ENCODE measurements at regions not wholly inside any gene's neighbourhood (a gene's known extent, or its start where the extent isn't known, plus 50 kb on each side); places are given as distances from the start of the nearest gene placed in this dataset.

DNA sequence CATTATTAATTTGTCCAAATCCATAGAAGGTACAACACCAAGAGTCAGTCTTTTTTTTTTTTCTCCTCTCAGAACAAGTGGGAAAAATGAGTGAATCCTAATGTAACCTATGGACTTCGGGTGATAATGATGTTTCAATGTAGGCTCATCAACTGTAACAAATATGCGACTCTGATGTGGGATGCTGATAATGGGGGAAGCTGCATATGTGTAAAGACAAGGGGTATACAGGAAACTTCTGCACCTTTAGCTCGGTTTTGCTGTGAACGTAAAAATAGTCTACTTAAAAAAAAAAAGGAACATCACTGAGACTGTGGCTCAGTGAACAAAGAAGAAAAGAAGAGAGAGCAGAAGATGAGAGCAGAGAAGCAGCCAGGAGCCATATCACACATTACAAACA lies 78.3 kb upstream of the ARHGAP32 start:
- TF ChIP-seq, protein P1, sequence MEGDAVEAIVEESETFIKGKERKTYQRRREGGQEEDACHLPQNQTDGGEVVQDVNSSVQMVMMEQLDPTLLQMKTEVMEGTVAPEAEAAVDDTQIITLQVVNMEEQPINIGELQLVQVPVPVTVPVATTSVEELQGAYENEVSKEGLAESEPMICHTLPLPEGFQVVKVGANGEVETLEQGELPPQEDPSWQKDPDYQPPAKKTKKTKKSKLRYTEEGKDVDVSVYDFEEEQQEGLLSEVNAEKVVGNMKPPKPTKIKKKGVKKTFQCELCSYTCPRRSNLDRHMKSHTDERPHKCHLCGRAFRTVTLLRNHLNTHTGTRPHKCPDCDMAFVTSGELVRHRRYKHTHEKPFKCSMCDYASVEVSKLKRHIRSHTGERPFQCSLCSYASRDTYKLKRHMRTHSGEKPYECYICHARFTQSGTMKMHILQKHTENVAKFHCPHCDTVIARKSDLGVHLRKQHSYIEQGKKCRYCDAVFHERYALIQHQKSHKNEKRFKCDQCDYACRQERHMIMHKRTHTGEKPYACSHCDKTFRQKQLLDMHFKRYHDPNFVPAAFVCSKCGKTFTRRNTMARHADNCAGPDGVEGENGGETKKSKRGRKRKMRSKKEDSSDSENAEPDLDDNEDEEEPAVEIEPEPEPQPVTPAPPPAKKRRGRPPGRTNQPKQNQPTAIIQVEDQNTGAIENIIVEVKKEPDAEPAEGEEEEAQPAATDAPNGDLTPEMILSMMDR (IDR thresholded peaks at IDR 0.05): no peak
- TF ChIP-seq POLR2A (IDR thresholded peaks at IDR 0.05): no peak
- intact Hi-C loops (cut with DNase I; ENCODE audit: low total_unique reads): no loop called here
- WGBS, 2 donors: 71 to 92% methylated on average over 4 of the region's 4 CpGs
- no peak overlapping the region for H3K4me3 ChIP-seq (ENCODE audit: low read depth, poor library complexity, severe bottlenecking)
- DNase-seq (ENCODE audit: low spot score in 2 of 2): no peak

DNA sequence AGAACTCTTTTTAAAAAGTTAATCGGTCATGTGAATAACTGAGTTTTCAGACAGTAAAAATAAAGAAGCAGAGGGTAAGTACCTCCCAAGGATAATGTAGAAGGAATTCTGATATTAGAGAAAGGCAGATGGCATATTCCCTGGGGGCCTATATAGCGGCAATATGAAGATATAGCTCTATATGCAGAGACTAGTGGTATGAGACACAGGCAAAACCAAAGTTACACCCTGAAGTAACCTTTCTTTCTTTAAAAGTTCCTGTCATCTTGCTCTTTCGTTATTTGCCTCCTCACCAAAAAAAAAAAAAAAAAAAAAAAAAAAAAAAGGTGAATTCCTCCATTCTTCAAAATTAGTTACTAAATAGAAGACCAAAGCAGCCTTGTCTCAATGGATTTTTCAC lies 76.2 kb upstream of the ARHGAP32 start:
- WGBS, 2 donors: 79 to 87% methylated on average over 3 of the region's 3 CpGs
- H3K4me3 ChIP-seq (ENCODE audit: low read depth, poor library complexity, severe bottlenecking): no peak overlapping the region
- DNase-seq (ENCODE audit: low spot score in 2 of 2): no peak
- intact Hi-C loops (cut with DNase I; ENCODE audit: low total_unique reads): no loop called here
- TF ChIP-seq POLR2A (IDR thresholded peaks at IDR 0.05): no peak
- TF ChIP-seq, protein P1 (IDR thresholded peaks at IDR 0.05): no peak

DNA sequence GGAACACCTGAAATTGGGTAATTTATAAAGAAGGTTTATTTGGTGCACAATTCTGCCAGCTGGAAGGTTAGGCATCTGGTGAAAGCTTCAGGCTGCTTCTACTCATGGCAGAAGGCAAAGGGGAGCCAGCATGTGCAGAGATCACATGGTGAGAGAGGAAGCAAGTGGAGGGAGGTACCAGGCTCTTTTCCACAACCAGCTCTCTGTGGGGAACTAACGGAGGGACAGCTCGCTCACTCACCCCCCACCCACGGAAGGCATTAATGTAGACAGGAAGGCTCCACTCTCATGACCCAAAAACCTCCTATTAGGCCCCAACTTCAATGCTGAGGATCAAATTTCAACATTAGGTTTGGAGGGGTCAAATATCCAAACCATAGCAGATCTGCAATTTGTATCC lies 75.6 kb upstream of the ARHGAP32 start:
- H3K4me3 ChIP-seq (ENCODE audit: low read depth, poor library complexity, severe bottlenecking): no peak overlapping the region
- DNase-seq (ENCODE audit: low spot score in 2 of 2): no peak
- intact Hi-C loops (cut with DNase I; ENCODE audit: low total_unique reads): no loop called here
- WGBS, 2 donors: 65 to 72% methylated on average over 3 of the region's 3 CpGs
- no peak for TF ChIP-seq POLR2A (IDR thresholded peaks at IDR 0.05)
- TF ChIP-seq, protein P1 (IDR thresholded peaks at IDR 0.05): no peak

DNA sequence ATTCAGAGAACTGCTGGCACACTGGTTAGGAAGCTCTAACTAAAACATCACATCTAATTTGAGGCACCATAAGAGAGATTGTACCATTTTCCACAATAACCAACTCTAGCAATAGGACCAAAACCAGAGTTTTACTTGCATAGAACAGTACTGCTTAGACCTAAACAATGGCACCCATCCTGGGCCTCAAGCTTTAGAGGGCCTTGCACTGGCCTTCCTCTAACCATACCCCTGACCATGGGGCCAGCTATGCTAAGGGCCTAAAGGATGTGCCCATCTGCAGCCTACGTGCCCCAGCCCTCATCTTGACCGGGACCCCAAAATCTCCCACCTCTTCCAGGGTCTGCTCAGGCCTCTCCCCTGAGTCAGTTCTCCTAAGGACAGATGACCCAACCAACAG lies 74.4 kb upstream of the ARHGAP32 start:
- WGBS, 2 donors: 92 to 95% methylated on average over 2 of the region's 2 CpGs
- TF ChIP-seq, protein P1 (IDR thresholded peaks at IDR 0.05): no peak
- no peak for TF ChIP-seq POLR2A (IDR thresholded peaks at IDR 0.05)
- DNase-seq (ENCODE audit: low spot score in 2 of 2): no peak
- no peak overlapping the region for H3K4me3 ChIP-seq (ENCODE audit: low read depth, poor library complexity, severe bottlenecking)
- intact Hi-C loops (cut with DNase I; ENCODE audit: low total_unique reads): no loop called here

DNA sequence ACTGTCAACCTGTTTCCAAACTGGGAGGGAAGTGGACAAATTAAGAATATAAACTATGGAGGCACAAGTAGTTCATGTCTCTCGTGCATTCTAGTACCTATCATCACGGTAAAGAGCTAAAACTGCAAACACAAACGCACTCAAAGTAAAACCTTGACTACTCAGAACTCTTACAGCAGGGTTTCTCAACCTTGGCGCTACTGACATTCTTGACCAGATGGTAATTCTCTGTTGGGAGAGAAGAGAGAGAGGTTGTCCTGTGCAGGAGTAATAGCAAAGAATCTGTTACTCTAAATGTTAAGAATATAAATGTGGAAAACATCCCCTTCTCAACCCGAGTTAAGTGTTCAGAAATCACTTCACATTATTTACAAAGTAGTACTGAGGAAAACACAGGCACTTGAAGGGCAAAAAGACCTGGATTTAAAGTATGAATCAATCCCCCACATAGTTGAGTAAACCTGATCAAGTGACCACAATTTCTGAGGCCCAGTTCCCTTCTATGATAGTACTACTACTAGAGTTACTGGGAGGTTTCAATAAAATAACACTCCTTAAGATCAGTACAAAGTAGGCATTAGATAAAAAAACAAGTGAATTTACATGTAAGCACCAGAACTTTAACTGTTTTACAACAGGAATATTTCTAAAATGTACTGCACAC lies 73.1 kb upstream of the ARHGAP32 start:
- TF ChIP-seq, protein P1 (IDR thresholded peaks at IDR 0.05): no peak
- TF ChIP-seq POLR2A (IDR thresholded peaks at IDR 0.05): no peak
- H3K4me3 ChIP-seq (ENCODE audit: low read depth, poor library complexity, severe bottlenecking): no peak overlapping the region
- intact Hi-C loops (cut with DNase I; ENCODE audit: low total_unique reads): no loop called here
- WGBS, 2 donors: 90% methylated on average over 5 of the region's 5 CpGs
- no peak for DNase-seq (ENCODE audit: low spot score in 2 of 2)

DNA sequence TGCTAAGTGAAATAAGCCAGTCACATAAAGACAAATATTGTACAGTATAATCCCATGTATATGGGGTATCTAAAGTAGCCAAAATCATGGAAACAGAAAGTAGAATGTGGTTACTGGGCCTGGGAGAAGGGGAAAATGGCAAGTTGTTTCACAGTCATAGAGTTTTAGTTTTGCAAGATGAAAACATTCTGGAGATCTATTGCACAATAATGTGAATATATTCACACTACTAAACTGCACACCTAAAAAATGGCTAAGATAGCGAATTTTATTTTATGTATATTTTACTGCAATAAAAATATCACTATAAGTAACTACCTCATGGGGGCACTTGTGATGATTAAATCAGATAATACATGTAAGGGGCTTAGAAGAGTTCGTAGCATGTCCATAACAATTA lies 72.0 kb upstream of the ARHGAP32 start:
- TF ChIP-seq, protein P1 (IDR thresholded peaks at IDR 0.05): no peak
- TF ChIP-seq POLR2A (IDR thresholded peaks at IDR 0.05): no peak
- 91 to 93% methylated on average over 2 of the region's 2 CpGs for WGBS, 2 donors
- intact Hi-C loops (cut with DNase I; ENCODE audit: low total_unique reads): no loop called here
- DNase-seq (ENCODE audit: low spot score in 2 of 2): no peak
- H3K4me3 ChIP-seq (ENCODE audit: low read depth, poor library complexity, severe bottlenecking): no peak overlapping the region

Measured in lower leg skin (tissue), 4 donors.